OCI-M2 (cell line): ENCODE measurements at regions not wholly inside any gene's neighbourhood (a gene's known extent, or its start where the extent isn't known, plus 50 kb on each side); places are given as distances from the start of the nearest gene placed in this dataset.

Source experiments
- DNase-seq: peaks from one replicate; lab custom pipeline; 2025; ENCODE audit not compliant: unreplicated experiment; lab: John Stamatoyannopoulos, UW

DNA sequence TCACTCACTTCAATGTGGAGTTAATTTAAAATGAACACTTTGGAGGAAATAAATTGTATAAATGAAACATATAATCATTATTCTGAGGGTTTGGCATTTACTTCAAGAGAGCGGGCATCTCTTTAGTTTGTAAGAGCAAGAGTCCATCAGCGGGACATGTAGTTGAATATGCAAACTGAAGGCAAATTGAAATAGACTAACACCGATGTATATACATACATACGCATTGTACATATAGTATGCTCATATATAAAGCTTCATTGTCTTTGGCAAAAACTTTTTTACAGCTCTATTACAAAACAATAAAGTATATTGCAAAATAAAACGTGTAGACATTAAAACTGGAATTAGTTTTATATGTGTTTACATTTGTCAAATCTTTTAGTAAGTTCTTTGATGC, 328.9 kb downstream of the LTN1 start:
- no peak for DNase-seq

DNA sequence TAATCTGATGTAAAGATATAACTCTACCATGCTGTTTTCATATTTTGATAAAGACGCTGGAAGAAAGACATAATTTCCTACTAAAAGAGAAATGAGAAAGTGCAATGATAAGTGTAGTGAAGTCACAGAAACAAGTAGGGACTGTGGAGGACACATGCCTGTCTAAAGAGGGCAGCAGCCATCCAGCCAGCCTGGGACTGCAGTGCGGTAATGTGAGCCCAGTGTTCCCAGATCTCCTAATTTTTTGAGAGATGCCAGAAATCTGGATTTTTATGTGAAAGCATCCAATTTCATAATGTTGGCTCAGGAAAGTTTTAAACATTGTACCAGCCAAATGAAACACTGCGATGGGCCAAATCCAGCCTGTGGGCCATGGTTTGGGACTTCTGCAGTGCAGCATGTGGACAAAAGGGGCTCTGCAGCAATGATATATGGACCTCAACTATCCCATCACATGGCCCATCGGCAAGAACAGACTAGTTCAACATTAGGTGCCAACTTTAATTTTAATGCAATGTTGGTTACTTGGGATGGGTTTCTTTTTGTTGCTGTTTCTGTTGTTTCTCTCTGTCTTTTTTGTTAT, 329.5 kb downstream of the LTN1 start:
- no peak for DNase-seq

GRCh38 chr21:28657566-28657965, 335.1 kb downstream of the LTN1 start:
- DNase-seq: no peak

- DNase-seq: no peak
Measured at GRCh38 chr21:28655471-28655870, 337.2 kb downstream of the LTN1 start.

GRCh38 chr21:28654406-28654805, 338.3 kb downstream of the LTN1 start:
- DNase-seq: no peak

- DNase-seq: no peak
Measured at GRCh38 chr21:28644762-28645161, 347.9 kb downstream of the LTN1 start.

DNA sequence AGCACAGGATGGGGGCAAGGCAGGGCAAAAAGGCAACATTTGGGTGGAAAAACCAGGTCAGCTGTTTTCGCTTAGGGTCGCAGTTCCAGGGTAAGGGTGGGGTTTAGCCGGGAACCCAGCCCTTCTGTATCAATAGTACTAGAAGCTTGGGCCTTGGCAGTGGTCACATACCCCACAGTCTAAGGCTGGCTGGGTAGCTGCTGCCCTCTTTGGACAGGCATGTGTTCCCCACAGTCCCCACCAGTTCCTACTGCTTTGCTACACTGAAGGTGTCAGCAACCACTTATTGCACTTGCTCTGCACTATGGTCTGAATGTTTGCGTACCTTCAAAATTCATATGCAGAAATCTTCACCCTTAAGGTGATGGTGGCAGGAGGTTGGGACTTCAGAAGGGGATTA, 349.8 kb downstream of the LTN1 start:
- DNase-seq: no peak

DNA sequence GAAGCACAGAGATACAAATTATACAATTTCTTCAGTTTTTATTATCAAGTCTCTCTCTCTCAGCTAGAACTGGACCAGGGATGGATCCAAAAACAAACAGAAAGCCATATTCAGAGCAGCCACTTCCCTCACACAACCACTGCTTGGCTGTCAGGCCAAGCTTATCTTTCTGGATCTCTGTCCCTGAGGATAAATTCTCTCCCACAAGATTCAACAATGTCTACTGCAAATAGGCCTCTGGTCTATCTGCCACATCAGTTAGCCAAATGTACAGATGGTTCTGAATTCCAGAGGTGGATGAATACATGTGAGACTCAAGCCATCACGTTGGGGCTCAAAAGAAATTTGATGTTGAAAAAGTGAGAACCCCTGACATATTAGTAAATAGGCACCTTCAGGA, 350.9 kb downstream of the LTN1 start:
- DNase-seq: no peak

DNA sequence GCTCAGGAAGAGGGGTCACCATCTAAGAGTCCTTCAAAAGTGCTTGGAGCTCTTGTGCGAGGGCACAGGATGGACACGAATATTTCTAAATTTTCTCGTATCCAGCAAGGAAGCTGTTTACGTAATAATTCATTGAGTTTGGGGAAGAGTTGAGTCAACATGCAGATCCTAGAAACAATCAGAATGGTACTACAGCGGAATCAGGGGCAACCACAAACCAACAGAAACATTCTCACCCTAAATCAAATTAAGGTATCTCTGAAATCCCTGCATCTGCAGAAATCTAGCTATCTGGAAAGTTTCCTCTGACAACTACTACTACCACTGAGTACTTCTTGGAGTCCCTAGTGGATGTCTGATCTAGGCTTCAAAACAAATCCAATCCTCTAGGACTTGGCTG, 352.4 kb downstream of the LTN1 start:
- DNase-seq: no peak

GRCh38 chr21:28639737-28640136, 352.9 kb downstream of the LTN1 start:
- no peak for DNase-seq

- no peak for DNase-seq
Measured at GRCh38 chr21:28636752-28637691, 355.7 kb downstream of the LTN1 start.

DNA sequence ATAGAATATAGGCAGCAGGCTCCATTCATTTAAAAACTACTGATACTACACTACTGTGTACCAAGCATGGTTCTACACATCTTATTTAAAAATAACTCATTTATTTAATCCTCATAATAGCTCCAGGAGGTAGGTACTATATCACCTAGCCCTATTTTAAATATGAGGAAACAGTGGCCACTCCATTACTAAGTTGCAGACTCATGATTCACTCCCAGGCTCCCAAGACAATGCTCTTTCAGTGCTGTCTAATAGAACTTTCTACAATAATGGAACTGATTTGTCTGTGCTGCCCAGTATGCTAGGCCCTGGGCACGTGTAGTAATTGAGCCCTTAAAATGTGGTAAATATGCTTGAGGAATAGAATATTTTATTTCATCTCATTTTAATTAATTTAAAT, 357.1 kb downstream of the LTN1 start:
- no peak for DNase-seq

DNA sequence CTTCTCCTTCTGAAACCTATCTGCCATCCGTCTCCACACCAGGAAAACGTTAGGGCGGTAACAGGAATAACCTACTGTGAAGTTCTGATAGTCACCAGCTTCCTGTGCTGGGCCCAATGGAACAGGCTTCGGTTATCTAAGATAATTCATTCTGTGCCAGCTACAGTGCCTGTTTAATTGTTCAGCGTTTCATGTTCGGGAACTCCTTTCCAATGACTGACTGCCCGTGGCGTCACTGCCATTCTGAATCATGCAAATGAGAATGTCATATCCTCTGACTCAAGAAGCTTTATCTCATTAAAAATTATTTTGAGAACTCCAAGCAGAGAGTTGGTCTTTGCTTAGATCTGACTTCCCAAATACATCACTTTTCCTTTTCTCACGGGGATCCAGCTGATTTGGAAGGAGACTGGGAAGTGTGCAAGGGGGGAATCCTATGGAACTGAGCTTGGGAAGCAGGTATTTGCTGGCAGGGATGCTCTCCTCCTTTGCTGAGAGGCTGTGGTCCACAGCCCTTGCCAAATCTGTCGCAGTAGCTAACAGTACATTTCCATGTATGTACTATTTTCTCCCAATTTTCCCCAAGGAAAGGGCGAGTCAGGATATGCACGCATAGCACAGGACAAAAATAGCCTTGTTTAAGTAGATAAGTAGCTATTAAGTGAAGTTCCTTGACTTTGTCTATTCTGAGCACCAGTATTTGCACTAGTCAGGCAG, 358.7 kb downstream of the LTN1 start:
- no peak for DNase-seq

DNA sequence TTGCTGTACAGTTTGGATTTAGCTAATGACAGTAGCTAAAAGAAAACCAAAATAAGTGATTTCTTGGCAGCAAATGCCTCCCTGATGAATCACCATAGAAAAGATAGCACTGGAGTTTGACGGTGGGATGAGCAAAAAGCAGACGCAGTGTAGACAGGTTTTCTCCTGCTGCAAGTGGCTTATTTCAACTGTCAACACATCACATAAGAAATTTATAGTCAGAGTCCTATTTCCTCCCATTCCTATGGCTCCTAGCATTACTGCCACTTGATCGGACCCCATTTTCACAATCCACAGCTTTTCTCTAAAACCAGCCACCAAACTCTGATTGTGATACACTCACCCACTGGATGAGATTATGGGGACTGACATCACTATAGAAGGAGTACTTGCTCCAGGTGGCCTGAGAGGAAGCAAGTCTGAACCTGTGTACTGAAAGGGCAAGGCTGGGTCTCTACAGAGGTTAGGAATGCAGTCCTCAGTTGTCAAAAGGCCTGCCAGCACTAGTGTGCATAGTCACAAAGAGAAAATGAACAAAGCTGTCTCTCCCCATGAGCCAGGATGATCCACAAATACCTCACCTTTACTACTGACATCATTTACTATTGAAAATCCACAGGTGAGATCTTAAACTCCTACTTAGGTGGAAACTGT, 359.8 kb downstream of the LTN1 start:
- DNase-seq: no peak

DNA sequence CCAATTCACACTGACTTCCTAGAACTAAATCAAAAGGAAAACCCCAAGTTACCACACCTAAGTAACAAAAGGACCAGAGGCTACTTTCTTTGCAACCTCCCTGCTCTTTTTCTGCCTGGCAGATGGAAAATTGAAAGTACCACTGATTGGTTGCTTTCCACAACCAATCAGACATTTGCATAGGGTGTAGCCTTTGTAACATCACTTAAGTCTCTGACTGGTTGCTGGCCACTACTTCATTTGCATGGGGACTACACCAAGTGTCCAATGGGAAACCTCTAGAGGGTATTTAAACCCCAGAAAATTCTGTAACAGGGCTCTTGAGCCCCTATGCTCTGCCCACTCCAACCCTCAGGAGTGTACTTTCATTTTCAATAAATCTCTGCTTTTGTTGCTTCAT, 365.0 kb downstream of the LTN1 start:
- no peak for DNase-seq

DNA sequence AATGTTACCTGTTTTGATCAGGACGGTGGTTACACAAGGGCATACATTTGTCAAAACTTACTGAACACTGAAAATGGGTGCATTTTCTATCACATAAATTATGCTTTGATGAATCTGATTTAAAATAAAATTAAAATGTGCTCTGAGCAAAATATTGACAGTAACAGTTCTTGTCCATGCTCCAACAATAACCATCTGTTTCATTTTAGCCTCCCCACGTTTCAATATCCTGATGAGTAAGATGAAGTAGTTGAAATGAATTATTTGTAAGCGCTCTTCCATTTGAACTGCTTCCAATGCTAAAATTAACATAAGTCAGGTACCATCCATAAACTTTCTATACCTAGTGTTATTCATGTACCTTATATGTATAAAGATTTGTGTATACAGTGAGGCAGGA, 365.4 kb downstream of the LTN1 start:
- no peak for DNase-seq

DNA sequence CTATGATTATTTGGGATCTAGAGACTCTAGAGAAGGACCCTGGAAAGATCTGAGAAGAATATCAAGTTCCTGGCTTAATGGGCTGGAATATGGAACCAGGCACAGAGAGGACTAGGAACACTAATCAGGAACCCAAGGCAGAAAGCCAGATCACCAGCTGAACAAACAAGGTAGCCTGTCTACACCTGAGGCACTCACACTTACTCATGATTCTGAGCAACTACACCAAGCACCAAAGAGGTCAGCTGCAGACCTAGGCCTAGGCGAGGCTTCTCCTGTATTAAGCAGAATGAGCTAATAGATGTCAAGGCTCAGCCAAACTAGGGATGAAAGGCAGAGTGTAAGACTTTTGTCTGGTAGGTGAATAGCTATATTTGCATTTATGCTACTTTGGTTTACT, 368.1 kb downstream of the LTN1 start:
- DNase-seq: no peak

DNA sequence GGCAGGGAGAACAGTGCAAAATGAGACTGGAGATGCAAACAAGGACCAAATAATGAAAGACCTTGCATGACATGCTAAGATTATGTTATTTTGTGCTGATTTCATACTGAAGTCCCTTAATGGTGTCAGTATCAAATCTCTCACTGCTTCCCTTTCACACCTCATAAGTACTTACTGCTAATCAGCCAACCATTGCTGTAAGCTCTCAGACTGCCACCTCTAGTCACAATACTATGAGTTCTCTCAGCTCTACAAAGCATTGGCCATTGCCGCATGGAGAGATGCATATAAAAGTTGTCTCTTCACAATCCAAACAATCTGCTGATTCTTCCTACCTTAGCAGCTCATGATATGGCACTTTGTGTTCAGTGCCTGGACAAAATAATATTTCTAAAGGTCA, 375.4 kb downstream of the LTN1 start:
- no peak for DNase-seq

DNA sequence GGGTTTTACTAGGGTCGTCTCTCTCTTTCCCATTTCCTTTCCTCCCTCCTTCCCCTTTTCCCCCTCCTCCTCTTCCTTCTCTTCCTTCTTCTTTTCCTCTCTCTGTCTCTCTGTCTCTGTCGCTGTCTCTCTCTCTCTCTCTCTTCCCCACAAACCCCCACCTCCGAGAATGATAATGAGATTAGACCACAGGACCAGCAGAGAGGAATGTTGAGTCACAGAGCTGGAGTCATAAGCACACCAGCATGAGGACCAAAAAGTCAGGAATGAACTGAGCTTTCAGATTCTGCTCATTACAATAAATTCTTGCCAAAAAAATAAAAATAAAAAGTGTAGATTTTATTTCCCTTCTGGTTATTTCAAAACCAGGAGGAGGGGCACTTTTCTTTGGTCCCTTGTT, 377.4 kb downstream of the LTN1 start:
- DNase-seq: no peak

GRCh38 chr21:28614791-28615190, 377.9 kb downstream of the LTN1 start:
- DNase-seq: no peak

GRCh38 chr21:28608646-28609045, 384.0 kb downstream of the LTN1 start:
- DNase-seq: no peak

- no peak for DNase-seq
Measured at GRCh38 chr21:28607545-28607944, 385.1 kb downstream of the LTN1 start.
